SK-N-SH (cell line): ENCODE measurements at regions not wholly inside any gene's neighbourhood (a gene's known extent, or its start where the extent isn't known, plus 50 kb on each side); places are given as distances from the start of the nearest gene placed in this dataset.

Source experiments
- EP300 ChIP-seq, 2 experiments: IDR thresholded peaks; 2 replicates each; pipeline versions ENCODE4 v1.4.0 to v1.6.1; 2012; ENCODE audit warnings: borderline replicate concordance in 1 of 2, low read depth in 1 of 2, low read length in 1 of 2
- YY1 ChIP-seq: IDR thresholded peaks from 2 replicates; pipeline ENCODE4 v1.4.0; 2012; ENCODE audit warnings: low read depth, mild to moderate bottlenecking
- TF ChIP-seq, protein P1 (sequence below): fragments of 200-600 bp; sonication (generic); IDR thresholded peaks from 2 replicates; pipeline ENCODE4 v1.6.1; 2017; ENCODE audit warnings: antibody characterized with exemption, mild to moderate bottlenecking, moderate library complexity

DNA sequence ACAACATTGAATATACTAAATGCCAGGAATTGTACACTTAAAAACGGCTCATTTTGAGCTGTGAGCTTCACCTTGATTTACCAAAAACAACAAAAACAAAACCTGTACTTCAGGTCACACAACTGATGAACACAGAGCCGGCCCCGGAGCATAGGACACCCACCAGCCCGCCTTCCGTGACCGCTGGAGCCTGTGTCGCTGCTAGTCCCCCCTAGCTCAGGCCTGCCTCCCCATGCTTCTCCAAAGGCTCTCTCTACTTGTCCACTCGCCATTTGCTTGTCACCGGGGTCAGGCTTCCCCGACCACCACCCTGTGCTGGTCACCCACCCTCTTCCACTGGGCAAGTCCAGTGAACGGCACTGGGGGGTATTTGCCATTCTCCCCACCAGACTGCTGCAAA, 113.8 kb upstream of the TNRC6C start:
- no peak for TF ChIP-seq YY1
- TF ChIP-seq, protein P1, sequence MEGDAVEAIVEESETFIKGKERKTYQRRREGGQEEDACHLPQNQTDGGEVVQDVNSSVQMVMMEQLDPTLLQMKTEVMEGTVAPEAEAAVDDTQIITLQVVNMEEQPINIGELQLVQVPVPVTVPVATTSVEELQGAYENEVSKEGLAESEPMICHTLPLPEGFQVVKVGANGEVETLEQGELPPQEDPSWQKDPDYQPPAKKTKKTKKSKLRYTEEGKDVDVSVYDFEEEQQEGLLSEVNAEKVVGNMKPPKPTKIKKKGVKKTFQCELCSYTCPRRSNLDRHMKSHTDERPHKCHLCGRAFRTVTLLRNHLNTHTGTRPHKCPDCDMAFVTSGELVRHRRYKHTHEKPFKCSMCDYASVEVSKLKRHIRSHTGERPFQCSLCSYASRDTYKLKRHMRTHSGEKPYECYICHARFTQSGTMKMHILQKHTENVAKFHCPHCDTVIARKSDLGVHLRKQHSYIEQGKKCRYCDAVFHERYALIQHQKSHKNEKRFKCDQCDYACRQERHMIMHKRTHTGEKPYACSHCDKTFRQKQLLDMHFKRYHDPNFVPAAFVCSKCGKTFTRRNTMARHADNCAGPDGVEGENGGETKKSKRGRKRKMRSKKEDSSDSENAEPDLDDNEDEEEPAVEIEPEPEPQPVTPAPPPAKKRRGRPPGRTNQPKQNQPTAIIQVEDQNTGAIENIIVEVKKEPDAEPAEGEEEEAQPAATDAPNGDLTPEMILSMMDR, result no peak
- no peak for TF ChIP-seq EP300 (IDR thresholded peaks at IDR 0.05; ENCODE audit: borderline replicate concordance in 1 of 2, low read depth in 1 of 2, low read length in 1 of 2)
